HS-27A (cell line): ENCODE measurements at regions not wholly inside any gene's neighbourhood (a gene's known extent, or its start where the extent isn't known, plus 50 kb on each side); places are given as distances from the start of the nearest gene placed in this dataset.
"Not testable (repeated sequence)": the region's sequence is repeated elsewhere in the genome, so short reads cannot be mapped to it uniquely, and the experiment has no call there.

Experiments used
- DNase-seq: peaks from one replicate; pipeline ENCODE4 v3.0.0-alpha.2; 2012; ENCODE audit warnings: low read depth, missing footprints

GRCh38 chr15:26260517-26261133 is 397.5 kb upstream of the ATP10A start:
- DNase-seq, result no peak

DNA sequence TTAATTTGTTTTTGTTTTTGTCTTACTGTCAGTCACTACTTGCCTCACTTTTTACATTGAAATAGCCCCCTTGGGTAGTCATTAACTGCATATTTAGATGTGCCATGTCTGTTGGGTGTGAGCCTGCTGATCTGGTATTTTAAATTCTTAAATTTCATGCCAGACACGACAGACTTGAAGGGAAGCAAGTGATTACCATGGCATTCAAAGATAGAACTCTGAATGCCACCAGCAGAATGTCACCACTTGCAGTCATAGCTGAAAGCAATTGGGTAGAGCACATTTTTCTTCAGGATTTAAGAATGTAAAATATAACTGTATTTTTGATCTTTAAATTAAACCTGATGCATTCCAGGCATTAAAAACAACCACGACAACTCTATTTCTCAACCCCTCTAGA is 396.5 kb upstream of the ATP10A start:
- no peak for DNase-seq

GRCh38 chr15:26244782-26245181 is 381.7 kb upstream of the ATP10A start:
- not testable (repeated sequence) for DNase-seq

DNA sequence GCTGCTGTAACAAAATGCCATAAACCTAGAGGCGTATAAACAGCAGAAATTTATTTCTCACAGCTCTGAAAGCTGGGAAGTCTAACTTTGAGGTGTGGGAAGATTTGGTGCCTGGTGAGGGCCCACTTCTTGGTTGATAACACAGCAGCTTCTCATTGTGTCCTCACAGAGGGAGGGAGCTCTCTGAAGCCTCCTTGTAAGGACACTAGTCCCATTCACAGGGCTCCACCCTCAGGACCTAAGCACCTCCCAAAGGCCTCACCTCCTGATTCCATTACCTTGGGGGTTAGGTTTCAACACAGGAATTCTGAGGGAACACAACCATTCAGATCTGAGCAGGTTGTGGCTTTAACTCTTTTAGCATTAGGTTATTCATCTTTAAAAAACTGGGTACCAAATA is 380.3 kb upstream of the ATP10A start:
- no peak for DNase-seq

- no peak for DNase-seq
Observed at GRCh38 chr15:26242565-26243071, 379.5 kb upstream of the ATP10A start.

DNA sequence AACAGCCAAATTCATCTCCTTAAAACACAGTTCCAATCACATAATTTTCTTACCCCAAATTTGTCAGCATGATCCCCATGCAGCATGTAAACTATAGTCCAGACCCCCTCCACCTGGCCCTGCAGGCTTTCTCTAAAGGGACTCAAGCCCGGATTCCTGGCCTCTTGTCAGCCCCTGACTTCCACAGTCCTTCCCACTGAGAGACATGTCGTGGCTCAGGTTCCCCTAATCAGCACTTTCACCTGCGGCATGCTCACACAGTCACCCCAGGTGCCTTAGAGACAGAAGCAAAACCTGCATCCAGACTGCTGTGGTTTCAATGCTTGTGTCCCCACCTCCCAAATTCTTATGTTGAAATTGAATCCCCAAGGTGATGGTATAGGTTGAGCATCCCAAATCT is 372.7 kb upstream of the ATP10A start:
- DNase-seq, result no peak

- no peak for DNase-seq
Observed at GRCh38 chr15:26234976-26235767, 372.0 kb upstream of the ATP10A start.

DNA sequence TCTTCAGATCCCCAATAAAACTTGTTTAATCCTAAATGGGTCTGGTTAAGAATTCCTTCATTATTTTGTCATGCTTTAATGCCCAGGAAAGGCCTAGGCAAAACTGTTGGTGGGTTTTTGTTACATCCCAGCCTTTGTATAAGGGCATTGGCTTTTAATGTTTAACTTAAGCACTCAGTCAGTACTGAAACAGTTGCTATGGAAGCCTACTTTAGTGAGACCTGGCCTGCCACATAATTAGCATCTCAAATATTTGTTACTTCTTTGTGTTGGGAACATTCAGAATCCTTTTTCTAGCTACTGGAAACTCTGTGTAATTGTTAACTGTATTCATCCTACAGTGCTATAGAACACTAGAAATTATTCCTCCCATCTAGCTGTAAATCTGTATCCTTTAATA is 369.6 kb upstream of the ATP10A start:
- no peak for DNase-seq

DNA sequence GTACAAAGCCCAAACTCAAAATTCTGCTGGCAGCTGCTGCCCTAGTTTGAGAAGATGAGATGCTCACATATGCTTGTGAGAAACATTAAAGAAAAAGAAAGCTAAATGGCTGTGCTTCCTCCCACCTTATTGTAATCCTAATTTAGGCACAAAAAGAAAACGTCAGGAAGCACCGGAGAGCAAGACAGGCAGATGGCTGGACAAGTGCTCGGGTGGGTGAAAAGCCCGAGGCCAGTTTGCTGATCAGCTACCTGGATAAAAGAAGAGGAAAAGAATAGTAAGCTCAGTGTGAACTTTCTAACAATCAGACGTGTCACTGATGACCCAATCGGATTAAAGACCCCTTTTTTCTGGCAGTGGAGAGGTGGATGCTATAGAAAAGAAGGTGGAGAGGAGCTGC is 368.0 kb upstream of the ATP10A start:
- no peak for DNase-seq

DNA sequence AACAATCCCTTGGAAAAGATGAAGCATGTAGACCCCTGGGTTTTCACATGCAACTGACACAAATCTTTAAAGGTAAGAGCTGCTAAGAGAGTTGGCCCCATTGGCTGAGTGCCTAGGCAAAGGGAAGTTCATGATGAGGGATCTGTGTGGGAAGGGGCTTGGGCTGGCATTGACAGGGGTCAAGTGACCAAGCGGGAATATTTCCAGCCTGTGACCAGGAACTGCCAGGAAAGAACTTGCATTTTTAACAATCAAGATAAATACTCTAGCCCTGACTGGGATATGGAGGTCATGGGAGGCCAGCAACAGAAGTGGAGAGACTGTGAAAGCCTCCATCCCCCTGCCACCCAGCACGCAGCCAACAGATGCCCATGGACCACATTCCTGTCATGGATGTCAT is 361.1 kb upstream of the ATP10A start:
- DNase-seq, result no peak

GRCh38 chr15:26223720-26224119 is 360.6 kb upstream of the ATP10A start:
- DNase-seq, result no peak

GRCh38 chr15:26222781-26223180 is 359.7 kb upstream of the ATP10A start:
- no peak for DNase-seq

- DNase-seq, result not testable (repeated sequence)
Observed at GRCh38 chr15:26217043-26217442, 353.9 kb upstream of the ATP10A start.

GRCh38 chr15:26214290-26214689 is 351.2 kb upstream of the ATP10A start:
- DNase-seq, result no peak

DNA sequence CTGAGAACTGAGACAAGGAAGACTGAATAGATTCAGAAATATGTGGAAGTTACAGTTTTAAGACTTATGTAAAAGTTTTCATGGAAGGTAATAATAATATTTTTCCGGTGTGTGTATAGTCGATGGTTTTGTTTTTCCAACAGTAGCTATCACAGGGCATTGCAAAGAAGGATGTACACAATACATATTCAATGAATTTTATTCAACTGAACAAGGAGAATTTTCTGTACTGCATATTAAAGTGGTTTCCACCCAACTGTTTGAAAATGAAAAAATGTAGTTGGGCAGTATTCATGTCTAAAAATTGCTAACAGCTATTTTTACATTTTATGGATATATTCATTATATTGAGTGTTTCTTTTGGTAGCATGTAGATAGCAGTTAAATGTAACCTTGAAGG is 350.3 kb upstream of the ATP10A start:
- DNase-seq, result no peak

DNA sequence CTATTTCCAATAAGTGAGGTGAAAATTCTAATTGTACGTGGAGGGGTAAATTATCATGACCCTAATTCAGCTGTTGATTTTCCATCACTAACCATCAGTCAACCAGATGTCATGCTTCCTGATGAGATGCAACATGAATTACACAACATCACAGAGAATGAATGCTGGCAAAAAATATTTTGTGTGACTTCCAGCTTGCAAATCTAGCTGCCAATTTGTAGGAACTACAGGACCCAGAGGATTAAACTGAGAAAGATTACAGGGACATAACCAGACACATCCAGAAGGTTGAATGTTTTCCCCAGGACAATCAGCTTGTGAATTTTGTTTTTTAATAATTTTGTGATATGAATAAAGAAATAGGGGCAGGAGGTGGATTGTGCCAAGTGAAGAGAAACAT is 349.0 kb upstream of the ATP10A start:
- DNase-seq, result no peak

DNA sequence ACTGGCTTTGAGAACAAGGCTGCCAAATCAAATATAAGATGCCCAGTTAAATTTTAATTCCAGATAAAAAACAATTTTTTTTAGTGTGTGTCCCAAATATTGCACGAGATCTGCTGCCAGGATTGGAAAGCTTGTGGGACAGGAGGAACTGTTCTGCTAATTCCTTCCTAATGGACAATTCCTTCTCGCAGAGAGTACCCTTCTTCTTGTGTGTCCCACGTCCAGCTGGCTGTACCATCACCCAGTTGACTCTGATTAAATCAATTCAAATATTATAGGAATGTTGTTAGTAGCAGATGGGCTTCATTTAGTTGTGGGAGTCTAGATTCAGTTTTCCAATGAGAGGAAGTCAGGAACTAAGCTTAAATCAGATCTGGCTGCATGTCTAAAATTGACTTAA is 347.9 kb upstream of the ATP10A start:
- DNase-seq, result no peak

DNA sequence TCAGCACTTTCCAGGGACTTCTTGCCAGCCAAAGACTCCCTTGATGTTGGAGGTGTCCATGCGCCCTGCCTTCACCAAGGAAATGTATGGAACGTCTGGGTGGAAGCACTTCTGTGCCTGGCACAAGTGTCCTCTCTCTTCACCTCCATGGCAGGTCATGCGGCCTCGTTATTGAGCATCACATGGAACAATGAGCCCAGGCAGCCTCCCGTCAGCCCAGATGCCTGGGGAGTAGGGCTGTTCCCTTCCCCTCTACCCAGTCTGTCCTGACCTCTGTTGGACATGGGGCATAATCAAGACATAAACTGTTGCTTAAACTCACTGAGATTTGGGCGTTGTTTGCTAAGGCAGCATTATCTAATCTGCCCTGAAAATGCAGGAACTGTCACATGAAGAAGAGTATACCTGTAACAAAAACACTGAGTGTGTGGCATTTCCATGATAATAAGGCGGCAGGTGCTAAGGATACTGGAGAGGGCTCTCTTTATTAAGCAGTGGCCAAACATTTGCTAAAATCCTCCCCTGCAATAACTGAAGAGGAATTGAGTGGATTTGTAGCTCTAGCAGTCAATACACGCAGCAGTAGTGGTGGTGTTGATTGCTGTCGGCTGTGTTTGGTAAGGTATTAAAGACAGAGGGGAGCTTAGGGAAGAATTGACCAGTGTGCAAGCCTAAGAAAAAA is 338.2 kb upstream of the ATP10A start:
- DNase-seq, result no peak

- DNase-seq, result no peak
Observed at GRCh38 chr15:26200427-26200826, 337.3 kb upstream of the ATP10A start.

DNA sequence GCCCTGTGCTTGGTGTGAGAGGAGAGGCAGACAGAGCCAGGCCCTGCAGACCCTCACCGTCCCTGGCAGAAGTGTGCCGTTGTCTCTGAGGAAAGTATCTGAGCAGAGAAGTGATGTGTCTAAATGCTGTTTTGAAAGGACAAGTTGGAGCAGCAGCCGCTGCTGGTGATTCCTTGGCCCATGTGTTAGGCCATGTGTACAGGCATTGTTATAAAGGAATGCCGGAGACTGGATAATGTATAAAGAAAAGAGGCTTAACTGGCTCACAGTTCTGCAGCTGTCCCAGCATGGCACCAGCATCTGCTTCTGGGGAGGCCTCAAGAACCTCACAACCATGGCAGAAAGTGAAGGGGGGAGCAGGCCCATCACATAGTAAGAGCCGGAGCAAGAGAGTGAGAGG is 334.6 kb upstream of the ATP10A start:
- no peak for DNase-seq

- no peak for DNase-seq
Observed at GRCh38 chr15:26197060-26197459, 333.9 kb upstream of the ATP10A start.

GRCh38 chr15:26191193-26191592 is 328.1 kb upstream of the ATP10A start:
- DNase-seq, result no peak

GRCh38 chr15:26186138-26186537 is 323.0 kb upstream of the ATP10A start:
- not testable (repeated sequence) for DNase-seq
